Erythroblast (primary cell): ENCODE measurements at regions not wholly inside any gene's neighbourhood (a gene's known extent, or its start where the extent isn't known, plus 50 kb on each side); places are given as distances from the start of the nearest gene placed in this dataset.

Experiments
- GATA1 ChIP-seq: IDR thresholded peaks from 2 replicates; pipeline ENCODE4 v1.6.1; 2011; ENCODE audit warnings: low read depth, mild to moderate bottlenecking, control low read depth, low read length, moderate library complexity
- POLR2A ChIP-seq: IDR thresholded peaks from 2 replicates; pipeline ENCODE4 v1.6.1; 2011; ENCODE audit warnings: mild to moderate bottlenecking, low read length

- TF ChIP-seq POLR2A: no peak
- no peak for TF ChIP-seq GATA1
These were observed 80.8 kb upstream of the LCLAT1 start for GRCh38 chr2:30366199-30366691.
